ENCODE measurements at regions not wholly inside any gene's neighbourhood (a gene's known extent, or its start where the extent isn't known, plus 50 kb on each side); places are given as distances from the start of the nearest gene placed in this dataset.

- DNase-seq (ENCODE audit: extremely low read depth in 1 of 2, low read depth in 1 of 2): no peak
Observed at GRCh38 chr21:41112740-41113692, 54.9 kb upstream of the BACE2 start.

DNA sequence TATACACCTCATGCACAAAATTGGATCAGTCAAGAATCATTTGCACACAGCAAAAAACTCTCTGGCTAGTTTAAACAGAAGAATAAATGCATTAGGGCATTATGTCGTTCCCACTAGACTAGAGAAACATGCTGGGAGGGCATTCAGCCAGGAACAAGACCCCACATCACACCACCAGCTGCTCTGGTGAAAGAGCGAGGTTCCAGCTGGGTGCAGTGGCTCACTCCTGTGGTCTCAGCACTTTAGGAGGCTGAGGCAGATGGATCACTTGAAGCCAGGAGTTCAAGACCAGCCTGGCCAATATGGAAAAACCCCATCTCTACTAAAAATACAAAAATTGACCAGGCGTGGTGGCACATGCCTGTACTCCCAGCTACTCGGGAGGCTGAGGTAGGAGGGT lies 52.1 kb upstream of the BACE2 start:
- DNase-seq (ENCODE audit: extremely low read depth in 1 of 2, low read depth in 1 of 2): no peak
